ENCODE measurements at regions not wholly inside any gene's neighbourhood (a gene's known extent, or its start where the extent isn't known, plus 50 kb on each side); places are given as distances from the start of the nearest gene placed in this dataset.

GRCh38 chr2:183490914-183491313, 366.7 kb downstream of the NUP35 start:
- no peak for TF ChIP-seq CTCF (conservative IDR thresholded peaks at IDR 0.05; ENCODE audit: low read depth, low read length)
- TF ChIP-seq EZH2phosphoT487 (IDR thresholded peaks at IDR 0.05; ENCODE audit: borderline replicate concordance, low read length): no peak
